Endodermal cell (in vitro differentiated cells): ENCODE measurements at regions not wholly inside any gene's neighbourhood (a gene's known extent, or its start where the extent isn't known, plus 50 kb on each side); places are given as distances from the start of the nearest gene placed in this dataset.

Experiments
- DNase-seq: peaks from one replicate; pipeline ENCODE4 v3.0.0-alpha.2; 2017
- H3K27ac ChIP-seq: 2 replicates; pipeline ENCODE4 v1.5.1; 2013; ENCODE audit warnings: mild to moderate bottlenecking, low read depth, low read length, moderate library complexity
- H3K27me3 ChIP-seq: 2 replicates; pipeline ENCODE4 v1.6.1; 2013; ENCODE audit warnings: mild to moderate bottlenecking, low read length, moderate library complexity; ENCODE audit not compliant: insufficient read depth, control insufficient read depth, poor library complexity, severe bottlenecking
- H3K36me3 ChIP-seq: 2 replicates; pipeline ENCODE4 v1.7.0; 2013; ENCODE audit warnings: mild to moderate bottlenecking, low read length, moderate library complexity; ENCODE audit not compliant: control insufficient read depth, insufficient read depth
- H3K4me1 ChIP-seq: one replicate; pipeline ENCODE4 v1.7.0; 2013; ENCODE audit warnings: low read length; ENCODE audit not compliant: control insufficient read depth, insufficient read depth
- H3K4me3 ChIP-seq: 2 replicates; pipeline ENCODE4 v1.5.1; 2013; ENCODE audit warnings: mild to moderate bottlenecking, low read length, moderate library complexity
- H3K9ac ChIP-seq: 2 replicates; pipeline ENCODE4 v1.6.1; 2013; ENCODE audit warnings: mild to moderate bottlenecking, low read length, moderate library complexity; ENCODE audit not compliant: poor library complexity, severe bottlenecking; ENCODE audit errors: extremely low read depth
- H3K9me3 ChIP-seq: 2 replicates; pipeline ENCODE4 v1.6.1; 2013; ENCODE audit warnings: mild to moderate bottlenecking, low read length, moderate library complexity; ENCODE audit not compliant: control insufficient read depth
- H3K27ac Mint-ChIP-seq: 2 replicates; pipeline ENCODE4 v1.8.0; 2020; ENCODE audit warnings: mixed read lengths
- H3K27me3 Mint-ChIP-seq: 2 replicates; pipeline ENCODE4 v1.8.0; 2021; ENCODE audit warnings: mild to moderate bottlenecking, mixed read lengths; ENCODE audit not compliant: insufficient read depth
- H3K36me3 Mint-ChIP-seq: 2 replicates; pipeline ENCODE4 v1.8.0; 2020; ENCODE audit warnings: low read depth, mixed read lengths
- H3K4me1 Mint-ChIP-seq: 2 replicates; pipeline ENCODE4 v1.8.0; 2020; ENCODE audit warnings: mixed read lengths
- H3K4me3 Mint-ChIP-seq: 2 replicates; pipeline ENCODE4 v1.8.0; 2020; ENCODE audit warnings: mild to moderate bottlenecking, moderate library complexity, mixed read lengths
- H3K9me3 Mint-ChIP-seq: 2 replicates; pipeline ENCODE4 v1.8.0; 2020; ENCODE audit warnings: mild to moderate bottlenecking, mixed read lengths
- CTCF ChIP-seq: fragments of 200-600 bp; sonication (generic); conservative IDR thresholded peaks from 2 replicates; pipeline ENCODE4 v1.5.0; 2021; ENCODE audit warnings: antibody characterized with exemption, mild to moderate bottlenecking
- WGBS, 2 experiments: methylation state at CpG; one replicate each; pipeline versions ENCODE4 v1.1.5 to v1.1.7; 2013; ENCODE audit warnings: missing lambda C conversion rate in 2 of 2, mixed read lengths in 1 of 2; ENCODE audit not compliant: insufficient coverage in 1 of 2, insufficient read length in 1 of 2; 5-methylcytosine and 5-hydroxymethylcytosine counted together

- no peak overlapping the region for H3K4me3 ChIP-seq
- Mint-ChIP-seq H3K36me3 (no peaks in the 10 kb centered on the region), H3K9me3 (peaks cover 16% of the 10 kb centered on the region), H3K4me1 (peaks cover 18% of the 10 kb centered on the region), H3K4me3 (no peak overlapping the region), H3K27me3 (peaks cover 2% of the 10 kb centered on the region), H3K27ac (no peak overlapping the region)
- 79 to 92% methylated on average over 2 of the region's 2 CpGs for WGBS, 2 experiments
- no peak overlapping the region for H3K27ac ChIP-seq
- H3K4me1 ChIP-seq = peaks cover 9% of the 10 kb centered on the region
- no peak for TF ChIP-seq CTCF
- H3K9ac ChIP-seq = no peak overlapping the region
- DNase-seq = peak; percentile 16
- H3K9me3 ChIP-seq = peaks cover 11% of the 10 kb centered on the region
- H3K36me3 ChIP-seq = no peaks in the 10 kb centered on the region
- no peaks in the 10 kb centered on the region for H3K27me3 ChIP-seq
Measured at GRCh38 chr7:45982132-45982531, 61.1 kb upstream of the IGFBP3 start.

DNA sequence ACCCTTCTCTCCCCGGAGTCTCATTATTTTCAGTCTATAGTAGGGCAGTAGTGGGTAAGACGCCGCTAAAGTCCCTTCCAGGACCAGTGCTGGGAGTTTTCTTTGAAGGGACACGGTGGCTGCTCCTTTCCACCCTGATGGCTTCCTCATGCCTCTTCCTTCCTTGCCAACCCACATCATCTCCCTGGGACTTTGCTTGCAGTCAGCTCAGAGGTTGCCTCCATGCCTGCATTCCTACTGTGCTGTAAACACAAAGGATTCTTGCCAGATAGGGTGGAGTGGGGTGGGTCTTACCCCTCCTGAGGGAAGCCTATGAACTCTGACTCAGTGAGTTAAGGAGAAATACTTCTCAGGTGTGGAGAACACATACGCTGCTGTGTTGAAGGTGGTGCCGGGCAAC, 59.9 kb upstream of the IGFBP3 start:
- no peak overlapping the region for H3K27ac ChIP-seq
- Mint-ChIP-seq H3K4me1 (peaks cover 20% of the 10 kb centered on the region), H3K36me3 (no peaks in the 10 kb centered on the region), H3K9me3 (peaks cover 16% of the 10 kb centered on the region), H3K27ac (no peak overlapping the region), H3K27me3 (peaks cover 2% of the 10 kb centered on the region), H3K4me3 (no peak overlapping the region)
- no peak for TF ChIP-seq CTCF
- no peaks in the 10 kb centered on the region for H3K27me3 ChIP-seq
- H3K9me3 ChIP-seq = peaks cover 11% of the 10 kb centered on the region
- H3K4me3 ChIP-seq = no peak overlapping the region
- H3K4me1 ChIP-seq = peaks cover 9% of the 10 kb centered on the region
- no peaks in the 10 kb centered on the region for H3K36me3 ChIP-seq
- peak; percentile 24 for DNase-seq
- no peak overlapping the region for H3K9ac ChIP-seq
- WGBS, 2 experiments = 94 to 95% methylated on average over 3 to 6 of the region's 6 CpGs

GRCh38 chr7:45980181-45980905, 59.3 kb upstream of the IGFBP3 start:
- Histone ChIP-seq H3K9me3 (peaks cover 11% of the 10 kb centered on the region), H3K27me3 (no peaks in the 10 kb centered on the region), H3K27ac (no peak overlapping the region), H3K4me3 (no peak overlapping the region), H3K9ac (no peak overlapping the region), H3K36me3 (no peaks in the 10 kb centered on the region), H3K4me1 (peaks cover 9% of the 10 kb centered on the region)
- no peak for TF ChIP-seq CTCF
- no peak overlapping the region for H3K4me3 Mint-ChIP-seq
- 87 to 88% methylated on average over 4 to 7 of the region's 7 CpGs for WGBS, 2 experiments
- H3K27ac Mint-ChIP-seq = no peak overlapping the region
- H3K9me3 Mint-ChIP-seq = peaks cover 16% of the 10 kb centered on the region
- peaks cover 20% of the 10 kb centered on the region for H3K4me1 Mint-ChIP-seq
- DNase-seq = peak; percentile 23
- peaks cover 2% of the 10 kb centered on the region for H3K27me3 Mint-ChIP-seq
- H3K36me3 Mint-ChIP-seq = no peaks in the 10 kb centered on the region
